Keratinocyte (primary cell): ENCODE measurements at regions not wholly inside any gene's neighbourhood (a gene's known extent, or its start where the extent isn't known, plus 50 kb on each side); places are given as distances from the start of the nearest gene placed in this dataset.

Source experiments
- DNase-seq: peaks from one replicate; pipeline ENCODE4 v3.0.0-alpha.2; 2011; ENCODE audit warnings: low read depth, missing footprints, low spot score
- FAIRE-seq: peaks from 2 replicates; lab custom pipeline; 2011; peaks lifted over from hg19 to GRCh38; lab: Jason Lieb, UNC
- H2AFZ ChIP-seq: 2 replicates; pipeline ENCODE4 v1.6.0; 2012; ENCODE audit warnings: low read length, control low read depth, inconsistent platforms; ENCODE audit not compliant: control insufficient read depth
- H3K27ac ChIP-seq: 2 replicates; pipeline ENCODE4 v1.5.1; 2011; ENCODE audit warnings: low read length; ENCODE audit not compliant: control insufficient read depth, insufficient read depth
- H3K27me3 ChIP-seq: 3 replicates; pipeline ENCODE4 v1.6.0; 2011; ENCODE audit warnings: low read length; ENCODE audit not compliant: control insufficient read depth, insufficient read depth; ENCODE audit errors: extremely low read depth
- H3K36me3 ChIP-seq, 2 experiments: 2 replicates in 1 of 2; 3 replicates in 1 of 2; pipeline ENCODE4 v1.5.1; 2011; ENCODE audit warnings: low read length in 2 of 2, mild to moderate bottlenecking in 1 of 2; ENCODE audit not compliant: control insufficient read depth in 2 of 2, insufficient read depth in 2 of 2; ENCODE audit errors: extremely low read depth in 1 of 2
- H3K4me1 ChIP-seq: 3 replicates; pipeline ENCODE4 v1.5.1; 2011; ENCODE audit warnings: low read length; ENCODE audit not compliant: control insufficient read depth, insufficient read depth; ENCODE audit errors: extremely low read depth
- H3K4me2 ChIP-seq: 3 replicates; pipeline ENCODE4 v1.6.0; 2011; ENCODE audit warnings: low read depth, low read length; ENCODE audit not compliant: control insufficient read depth, insufficient read depth; ENCODE audit errors: extremely low read depth
- H3K4me3 ChIP-seq, 3 experiments: fragments of 200-600 bp in 1 of 3; sonication (generic) in 1 of 3; 2 replicates in 2 of 3; 3 replicates in 1 of 3; pipeline ENCODE4 v1.5.1; 2011 to 2016; ENCODE audit warnings: low read length in 3 of 3, mild to moderate bottlenecking in 3 of 3, control low read depth in 2 of 3, inconsistent platforms in 1 of 3, low read depth in 1 of 3, mixed read lengths in 1 of 3, mixed run types in 1 of 3, moderate library complexity in 1 of 3; ENCODE audit not compliant: control insufficient read depth in 2 of 3, insufficient read depth in 2 of 3; ENCODE audit errors: extremely low read depth in 1 of 3
- H3K79me2 ChIP-seq: 2 replicates; pipeline ENCODE4 v1.6.0; 2012; ENCODE audit warnings: low read length; ENCODE audit not compliant: control insufficient read depth, insufficient read depth
- H3K9ac ChIP-seq: 3 replicates; pipeline ENCODE4 v1.6.0; 2011; ENCODE audit warnings: low read length; ENCODE audit not compliant: control insufficient read depth, insufficient read depth; ENCODE audit errors: extremely low read depth
- H3K9me1 ChIP-seq: 3 replicates; pipeline ENCODE4 v1.6.0; 2011; ENCODE audit warnings: low read length; ENCODE audit not compliant: control insufficient read depth, insufficient read depth; ENCODE audit errors: extremely low read depth
- H3K9me3 ChIP-seq: 2 replicates; pipeline ENCODE4 v1.5.1; 2012; ENCODE audit warnings: low read depth, low read length; ENCODE audit not compliant: control insufficient read depth
- H4K20me1 ChIP-seq: 3 replicates; pipeline ENCODE4 v1.6.0; 2011; ENCODE audit warnings: low read length; ENCODE audit not compliant: control insufficient read depth, insufficient read depth; ENCODE audit errors: extremely low read depth
- EZH2 ChIP-seq: IDR thresholded peaks from one replicate; pipeline ENCODE4 v1.6.1; 2012; ENCODE audit warnings: inconsistent platforms, mild to moderate bottlenecking, low read length, moderate library complexity
- dilution Hi-C: fragments of 300-500 bp; cut with MboI; formaldehyde crosslinking; loops from one replicate; pipeline ENCODE4 v1.7.0; 2020; ENCODE audit warnings: low sequenced_read_pairs; ENCODE audit not compliant: extremely low pct_ligation_motif_present
- TF ChIP-seq, protein P1 (sequence below), 3 experiments: IDR thresholded peaks in 1 of 3; conservative IDR thresholded peaks in 1 of 3; optimal IDR thresholded peaks in 1 of 3; 2 replicates in 2 of 3; 3 replicates in 1 of 3; pipeline versions ENCODE3 to v1.5.1; 2011; ENCODE audit warnings: low read length in 3 of 3, mild to moderate bottlenecking in 3 of 3, moderate library complexity in 2 of 3, control low read depth in 1 of 3, inconsistent platforms in 1 of 3; ENCODE audit not compliant: insufficient read depth in 2 of 3; ENCODE audit errors: extremely low read depth in 1 of 3

DNA sequence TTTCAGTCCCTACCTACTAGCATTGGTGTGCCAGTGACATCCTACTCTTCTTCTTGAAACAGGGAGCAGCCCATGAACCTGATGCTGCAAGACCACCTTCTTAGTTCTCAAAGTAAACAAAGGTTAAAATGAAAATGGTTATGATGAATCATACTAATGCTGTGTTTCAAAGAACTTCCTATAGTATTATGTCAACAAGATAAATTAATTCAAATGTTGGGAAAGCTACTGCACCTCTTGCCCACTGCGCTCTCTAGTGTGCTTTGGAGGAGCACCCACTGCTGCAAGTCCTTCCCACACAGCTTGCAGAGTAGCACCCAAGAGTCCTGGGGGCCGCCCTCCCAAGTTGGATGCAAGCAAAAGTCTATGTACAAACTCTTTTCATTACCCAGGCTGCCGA lies 81.1 kb downstream of the CD200R1L start:
- H3K27me3 ChIP-seq = no peaks in the 10 kb centered on the region
- DNase-seq = no peak
- TF ChIP-seq, protein P1, sequence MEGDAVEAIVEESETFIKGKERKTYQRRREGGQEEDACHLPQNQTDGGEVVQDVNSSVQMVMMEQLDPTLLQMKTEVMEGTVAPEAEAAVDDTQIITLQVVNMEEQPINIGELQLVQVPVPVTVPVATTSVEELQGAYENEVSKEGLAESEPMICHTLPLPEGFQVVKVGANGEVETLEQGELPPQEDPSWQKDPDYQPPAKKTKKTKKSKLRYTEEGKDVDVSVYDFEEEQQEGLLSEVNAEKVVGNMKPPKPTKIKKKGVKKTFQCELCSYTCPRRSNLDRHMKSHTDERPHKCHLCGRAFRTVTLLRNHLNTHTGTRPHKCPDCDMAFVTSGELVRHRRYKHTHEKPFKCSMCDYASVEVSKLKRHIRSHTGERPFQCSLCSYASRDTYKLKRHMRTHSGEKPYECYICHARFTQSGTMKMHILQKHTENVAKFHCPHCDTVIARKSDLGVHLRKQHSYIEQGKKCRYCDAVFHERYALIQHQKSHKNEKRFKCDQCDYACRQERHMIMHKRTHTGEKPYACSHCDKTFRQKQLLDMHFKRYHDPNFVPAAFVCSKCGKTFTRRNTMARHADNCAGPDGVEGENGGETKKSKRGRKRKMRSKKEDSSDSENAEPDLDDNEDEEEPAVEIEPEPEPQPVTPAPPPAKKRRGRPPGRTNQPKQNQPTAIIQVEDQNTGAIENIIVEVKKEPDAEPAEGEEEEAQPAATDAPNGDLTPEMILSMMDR (optimal IDR thresholded peaks at IDR 0.05 in 1 of 3, IDR thresholded peaks at IDR 0.05 in 1 of 3, conservative IDR thresholded peaks at IDR 0.05 in 1 of 3; ENCODE audit: extremely low read depth in 1 of 3, insufficient read depth in 2 of 3, low read length in 3 of 3) = no peak
- TF ChIP-seq EZH2 = no peak
- H3K9me1 ChIP-seq = no peaks in the 10 kb centered on the region
- H4K20me1 ChIP-seq = no peaks in the 10 kb centered on the region
- FAIRE-seq = no peak
- no peak overlapping the region for H3K4me3 ChIP-seq
- no peak overlapping the region for H3K27ac ChIP-seq
- H3K9ac ChIP-seq = no peak overlapping the region
- no peak overlapping the region for H2AFZ ChIP-seq
- no peaks in the 10 kb centered on the region for H3K36me3 ChIP-seq
- no peaks in the 10 kb centered on the region for H3K9me3 ChIP-seq
- dilution Hi-C loops = no loop called here
- H3K4me1 ChIP-seq = peaks cover 19% of the 10 kb centered on the region
- no peaks in the 10 kb centered on the region for H3K79me2 ChIP-seq
- no peak overlapping the region for H3K4me2 ChIP-seq

DNA sequence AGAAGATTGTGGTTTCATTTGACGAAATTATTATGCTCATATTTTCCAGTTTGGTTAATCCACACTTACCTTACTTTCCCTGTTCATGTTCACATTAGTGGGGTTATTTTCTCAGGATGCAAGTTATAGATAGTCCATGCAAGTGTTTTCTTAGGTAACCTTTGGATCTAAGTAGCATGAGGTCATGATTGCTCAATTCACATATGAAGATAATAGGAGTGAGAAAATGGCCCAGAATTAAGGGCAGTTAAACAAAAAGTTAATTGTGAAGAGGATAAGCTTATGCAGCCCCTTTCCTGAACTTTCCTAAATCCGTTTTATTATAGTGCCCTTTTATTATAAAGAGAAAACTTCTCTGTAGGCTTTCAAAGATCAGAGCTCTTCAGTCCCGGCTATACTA lies 83.4 kb downstream of the CD200R1L start:
- Histone ChIP-seq H3K9ac (no peak overlapping the region), H3K27ac (no peak overlapping the region), H3K4me2 (no peak overlapping the region), H4K20me1 (no peaks in the 10 kb centered on the region), H3K27me3 (no peaks in the 10 kb centered on the region), H2AFZ (no peak overlapping the region), H3K4me1 (peaks cover 5% of the 10 kb centered on the region), H3K9me1 (no peaks in the 10 kb centered on the region), H3K36me3 (no peaks in the 10 kb centered on the region), H3K9me3 (no peaks in the 10 kb centered on the region), H3K4me3 (no peak overlapping the region), H3K79me2 (no peaks in the 10 kb centered on the region)
- no peak for TF ChIP-seq EZH2
- TF ChIP-seq, protein P1 (optimal IDR thresholded peaks at IDR 0.05 in 1 of 3, IDR thresholded peaks at IDR 0.05 in 1 of 3, conservative IDR thresholded peaks at IDR 0.05 in 1 of 3; ENCODE audit: extremely low read depth in 1 of 3, insufficient read depth in 2 of 3, low read length in 3 of 3) = no peak
- FAIRE-seq (no peak), DNase-seq (no peak)
- dilution Hi-C loops = no loop called here
